ENCODE measurements at regions not wholly inside any gene's neighbourhood (a gene's known extent, or its start where the extent isn't known, plus 50 kb on each side); places are given as distances from the start of the nearest gene placed in this dataset.

GRCh38 chr18:60249388-60249787 is 123.2 kb downstream of the MC4R start:
- Histone ChIP-seq H3K56ac (replicated peaks; ENCODE audit: insufficient read length, low read depth, low read length) (no peak overlapping the region), H3K27ac (ENCODE audit: low read depth, low read length) (no peak overlapping the region), H3K9ac (replicated peaks in 1 of 4; ENCODE audit: extremely low read depth in 1 of 4, low read depth in 3 of 4, low read length in 3 of 4) (no peak overlapping the region), H3K4ac (replicated peaks; ENCODE audit: insufficient read length, low read depth, low read length) (no peak overlapping the region), H3K79me2 (ENCODE audit: control insufficient read depth in 1 of 2, insufficient read depth in 2 of 2, low read length in 2 of 2) (no peaks in the 10 kb centered on the region), H3K9me3 (ENCODE audit: insufficient read depth in 2 of 2, low read depth in 1 of 2, low read length in 1 of 2) (no peaks in the 10 kb centered on the region), H2BK15ac (ENCODE audit: low read length) (no peak overlapping the region), H3K23ac (ENCODE audit: insufficient read length) (no peak overlapping the region), H2BK20ac (ENCODE audit: low read length) (no peak overlapping the region), H4K5ac (ENCODE audit: insufficient read length, low read depth, low read length) (no peak overlapping the region), H3K27me3 (replicated peaks in 1 of 4; ENCODE audit: control insufficient read depth in 3 of 4, extremely low read depth in 1 of 4, insufficient read depth in 3 of 4, low read length in 3 of 4) (no peaks in the 10 kb centered on the region), H2AK5ac (ENCODE audit: low read depth, low read length) (no peak overlapping the region), H3K4me1 (replicated peaks in 1 of 4; ENCODE audit: control insufficient read depth in 3 of 4, insufficient read depth in 4 of 4, low read length in 3 of 4) (no peaks in the 10 kb centered on the region), H3K4me3 (ENCODE audit: extremely low read depth in 1 of 4, insufficient read depth in 2 of 4, low read depth in 3 of 4, low read length in 4 of 4) (no peak overlapping the region), H4K8ac (ENCODE audit: extremely low read depth, insufficient read depth, low read length) (no peak overlapping the region), H2BK120ac (replicated peaks; ENCODE audit: low read depth, low read length) (no peak overlapping the region), H3K23me2 (ENCODE audit: low read depth, low read length) (no peaks in the 10 kb centered on the region; the same call in 1 of the 2 replicates), H3K4me2 (ENCODE audit: insufficient read depth in 1 of 2, low read depth in 2 of 2, low read length in 2 of 2) (no peak overlapping the region), H2BK12ac (ENCODE audit: low read depth, low read length) (no peak overlapping the region), H3K18ac (ENCODE audit: extremely low read depth, low read length) (no peak overlapping the region), H4K20me1 (replicated peaks in 1 of 2; ENCODE audit: control insufficient read depth in 1 of 2, insufficient read depth in 2 of 2, low read length in 2 of 2) (no peaks in the 10 kb centered on the region), H3K36me3 (ENCODE audit: control insufficient read depth in 2 of 4, insufficient read depth in 4 of 4, low read length in 3 of 4) (no peaks in the 10 kb centered on the region), H3K14ac (ENCODE audit: insufficient read length) (no peak overlapping the region), H2BK5ac (ENCODE audit: low read depth, low read length) (no peak overlapping the region), H2AFZ (ENCODE audit: low read length) (no peak overlapping the region), H4K91ac (replicated peaks; ENCODE audit: insufficient read length, low read length) (no peak overlapping the region), H3K79me1 (ENCODE audit: low read depth, low read length) (no peaks in the 10 kb centered on the region)
- TF ChIP-seq CEBPB (IDR thresholded peaks at IDR 0.05; ENCODE audit: low read depth, low read length) = no peak
- TF ChIP-seq MAFK (IDR thresholded peaks at IDR 0.05; ENCODE audit: low read depth, low read length) = no peak
- no peak for TF ChIP-seq BRCA1 (IDR thresholded peaks at IDR 0.05; ENCODE audit: low read depth, low read length)
- TF ChIP-seq CHD1 (IDR thresholded peaks at IDR 0.05; ENCODE audit: low read depth, low read length) = no peak
- FAIRE-seq = no peak
- CTCF ChIA-PET (ENCODE audit: partially characterized antibody) = interaction anchor here (1.4 kb wide), 1 partner anchor 255 kb away, joined by 3 read pairs; no protein-coding TSS in a partner anchor
- 96% methylated on average over 8 of the region's 8 CpGs; no CpG with 5 or more reads in 1 of the 2 experiments for WGBS, 2 experiments (ENCODE audit: extremely low coverage in 1 of 2, insufficient coverage in 1 of 2, insufficient read length in 1 of 2, insufficient replicate concordance in 2 of 2, low coverage in 1 of 2, low lambda C conversion rate in 2 of 2, missing lambda C conversion rate in 1 of 2)
- POLR2A ChIA-PET (ENCODE audit: partially characterized antibody) = no interaction called here
- no peak for DNase-seq (ENCODE audit: low read depth in 1 of 2, low spot score in 2 of 2)

Data from H1 (cell line).